ENCODE measurements at regions not wholly inside any gene's neighbourhood (a gene's known extent, or its start where the extent isn't known, plus 50 kb on each side); places are given as distances from the start of the nearest gene placed in this dataset.

- DNase-seq: peak in 15 of 58 donors; percentile 1 to 27 (median 10)
Observed at GRCh38 chr4:17187003-17187402, 288.6 kb upstream of the LDB2 start.

- no peak for DNase-seq
Observed at GRCh38 chr4:17182888-17183287, 284.4 kb upstream of the LDB2 start.

- no peak for DNase-seq
Observed at GRCh38 chr4:17174751-17175150, 276.3 kb upstream of the LDB2 start.

GRCh38 chr4:17173300-17173699, 274.9 kb upstream of the LDB2 start:
- DNase-seq: no peak

- no peak for DNase-seq
Observed at GRCh38 chr4:17170131-17170530, 271.7 kb upstream of the LDB2 start.

GRCh38 chr4:17169699-17170098, 271.3 kb upstream of the LDB2 start:
- DNase-seq: no peak

- peak in 1 of 58 donors; percentile 2 for DNase-seq
Observed at GRCh38 chr4:17168571-17168970, 270.1 kb upstream of the LDB2 start.

- peak in 17 of 58 donors; percentile 1 to 48 (median 15) for DNase-seq
Observed at GRCh38 chr4:17166954-17167353, 268.5 kb upstream of the LDB2 start.

GRCh38 chr4:17165286-17165685, 266.8 kb upstream of the LDB2 start:
- no peak for DNase-seq

- DNase-seq: no peak
Observed at GRCh38 chr4:17164666-17165065, 266.2 kb upstream of the LDB2 start.

- DNase-seq: no peak
Observed at GRCh38 chr4:17163156-17163771, 264.8 kb upstream of the LDB2 start.

- no peak for DNase-seq
Observed at GRCh38 chr4:17157304-17157703, 258.9 kb upstream of the LDB2 start.

GRCh38 chr4:17155486-17155885, 257.0 kb upstream of the LDB2 start:
- DNase-seq: no peak

- no peak for DNase-seq
Observed at GRCh38 chr4:17153572-17153971, 255.1 kb upstream of the LDB2 start.

GRCh38 chr4:17152941-17153540, 254.6 kb upstream of the LDB2 start:
- no peak for DNase-seq

GRCh38 chr4:17142232-17142711, 243.8 kb upstream of the LDB2 start:
- DNase-seq: peak in 15 of 58 donors; percentile 0 to 59 (median 9)

- no peak for DNase-seq
Observed at GRCh38 chr4:17138847-17139246, 240.4 kb upstream of the LDB2 start.

GRCh38 chr4:17134565-17134964, 236.1 kb upstream of the LDB2 start:
- DNase-seq: no peak

GRCh38 chr4:17134100-17134499, 235.7 kb upstream of the LDB2 start:
- DNase-seq: no peak

- no peak for DNase-seq
Observed at GRCh38 chr4:17132226-17132625, 233.8 kb upstream of the LDB2 start.

- DNase-seq: no peak
Observed at GRCh38 chr4:17128268-17128667, 229.8 kb upstream of the LDB2 start.

- DNase-seq: no peak
Observed at GRCh38 chr4:17126321-17126966, 228.0 kb upstream of the LDB2 start.

GRCh38 chr4:17124767-17125166, 226.3 kb upstream of the LDB2 start:
- DNase-seq: no peak
